Activated CD4-positive, alpha-beta T cell treated with anti-CD3 and anti-CD28 coated beads, Interleukin-2, amount 10 ng/mL, durations not matched to agents 7 days and 5 days (primary cell): ENCODE measurements at regions not wholly inside any gene's neighbourhood (a gene's known extent, or its start where the extent isn't known, plus 50 kb on each side); places are given as distances from the start of the nearest gene placed in this dataset.
A peak's percentile ranks its signal among the peaks of the same experiment; 100 is the strongest.
"Not testable (repeated sequence)": the region's sequence is repeated elsewhere in the genome, so short reads cannot be mapped to it uniquely, and the experiment has no call there.

Source experiments
- CTCF ChIA-PET: fragments of 350-600 bp; sonication (Branson Sonifier 250); formaldehyde crosslinking; loops from one replicate; lab custom pipeline; 2021; ENCODE audit warnings: antibody characterized with exemption; lab: Charles Lee
- POLR2A ChIA-PET: fragments of 350-600 bp; sonication (Branson Sonifier 250); formaldehyde crosslinking; loops from one replicate; lab custom pipeline; 2021; ENCODE audit warnings: antibody characterized with exemption; lab: Charles Lee
- DNase-seq: peaks from one replicate; pipeline ENCODE4 v3.0.0-alpha.2; 2020
- H3K27ac Mint-ChIP-seq: one replicate; pipeline ENCODE4 v1.8.0; 2021; ENCODE audit warnings: mild to moderate bottlenecking, moderate library complexity, mixed read lengths
- H3K27me3 Mint-ChIP-seq: one replicate; pipeline ENCODE4 v1.8.0; 2021; ENCODE audit warnings: mixed read lengths
- H3K36me3 Mint-ChIP-seq: one replicate; pipeline ENCODE4 v1.8.0; 2021; ENCODE audit warnings: low read depth, mixed read lengths
- H3K4me1 Mint-ChIP-seq: one replicate; pipeline ENCODE4 v1.8.0; 2021; ENCODE audit warnings: mixed read lengths
- H3K4me3 Mint-ChIP-seq: one replicate; pipeline ENCODE4 v1.8.0; 2021; ENCODE audit warnings: mild to moderate bottlenecking, moderate library complexity, mixed read lengths
- H3K9me3 Mint-ChIP-seq: one replicate; pipeline ENCODE4 v1.8.0; 2021; ENCODE audit warnings: mixed read lengths

DNA sequence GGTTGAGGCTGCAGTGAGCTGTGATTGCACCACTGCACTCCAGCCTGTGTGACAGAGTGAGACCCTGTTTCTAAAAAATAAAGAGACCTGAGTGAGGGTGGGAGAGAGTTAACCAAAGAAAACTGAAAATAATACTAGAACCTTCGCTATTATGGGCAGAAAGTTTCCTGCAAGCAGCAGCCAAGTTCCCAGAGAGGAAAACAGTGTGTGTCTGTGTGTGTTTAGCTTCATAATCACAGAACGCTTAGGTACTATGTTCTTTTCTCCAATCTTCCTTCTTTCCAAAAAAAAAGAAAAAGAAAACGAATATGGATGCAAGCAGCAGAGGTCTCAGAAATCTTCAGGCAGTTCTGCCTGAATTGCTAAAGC lies 170.0 kb downstream of the LY86 start:
- no peak for DNase-seq
- CTCF ChIA-PET = interaction anchor here (0.6 to 1.1 kb wide), 5 partner anchors 14 to 128 kb away, joined by 3 to 4 read pairs (median 3); no protein-coding TSS in a partner anchor
- POLR2A ChIA-PET = interaction anchor here (0.7 kb wide), 1 partner anchor 15 kb away, joined by 5 read pairs; no protein-coding TSS in a partner anchor

DNA sequence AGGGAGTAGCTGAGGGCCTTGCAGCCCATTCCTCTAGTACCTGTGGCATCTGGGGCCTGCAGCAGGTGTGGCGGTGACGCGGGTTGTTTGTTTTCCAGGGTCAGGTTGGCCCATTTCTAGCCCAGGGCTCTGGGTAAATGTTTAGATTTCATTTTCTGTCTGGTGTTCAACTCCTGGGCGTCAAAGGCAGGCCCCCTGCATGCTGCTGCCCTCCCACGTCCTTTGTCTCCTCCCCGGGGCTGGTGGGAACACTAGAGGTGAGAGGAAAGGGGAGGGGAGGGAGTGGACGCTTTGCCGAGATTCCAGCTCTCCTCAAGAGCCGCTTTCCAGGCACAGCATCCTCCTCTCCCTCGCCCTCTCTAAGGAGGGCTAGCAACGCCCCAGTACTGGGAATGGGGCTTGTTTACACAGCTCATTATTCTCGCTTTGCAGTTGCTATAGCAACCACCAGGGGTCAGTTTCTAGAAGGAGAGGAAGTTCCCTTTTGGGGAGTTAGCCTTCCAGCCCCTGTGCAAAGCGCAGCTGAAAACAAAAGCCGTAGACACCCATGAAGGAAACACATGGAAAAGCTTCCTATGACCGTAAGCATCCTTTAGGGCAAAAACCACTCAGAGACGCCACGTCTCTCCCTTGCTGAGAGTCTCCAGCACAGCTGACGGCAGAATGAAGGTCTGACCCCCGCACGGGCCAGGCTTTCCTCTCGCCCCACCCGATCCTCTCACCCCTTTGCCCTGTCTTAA lies 170.6 kb downstream of the LY86 start:
- Mint-ChIP-seq H3K4me1 (peaks cover 8% of the 10 kb centered on the region), H3K36me3 (no peaks in the 10 kb centered on the region), H3K9me3 (no peaks in the 10 kb centered on the region), H3K4me3 (no peak overlapping the region), H3K27me3 (peaks cover 13% of the 10 kb centered on the region), H3K27ac (no peak overlapping the region)
- ChIA-PET POLR2A (interaction anchor here (0.7 kb wide), 1 partner anchor 16 kb away, joined by 5 read pairs; no protein-coding TSS in a partner anchor), CTCF (interaction anchor here (0.6 to 1.9 kb wide), 9 partner anchors 11 to 178 kb away, joined by 3 to 5 read pairs (median 3); no protein-coding TSS in a partner anchor)
- peak; percentile 30 for DNase-seq

More for the DNA sequence above, 170.0 kb downstream of the LY86 start:
- peaks cover 11% of the 10 kb centered on the region for H3K27me3 Mint-ChIP-seq
- no peak overlapping the region for H3K27ac Mint-ChIP-seq
- H3K9me3 Mint-ChIP-seq = no peaks in the 10 kb centered on the region
- no peaks in the 10 kb centered on the region for H3K36me3 Mint-ChIP-seq
- peaks cover 8% of the 10 kb centered on the region for H3K4me1 Mint-ChIP-seq
- no peak overlapping the region for H3K4me3 Mint-ChIP-seq

DNA sequence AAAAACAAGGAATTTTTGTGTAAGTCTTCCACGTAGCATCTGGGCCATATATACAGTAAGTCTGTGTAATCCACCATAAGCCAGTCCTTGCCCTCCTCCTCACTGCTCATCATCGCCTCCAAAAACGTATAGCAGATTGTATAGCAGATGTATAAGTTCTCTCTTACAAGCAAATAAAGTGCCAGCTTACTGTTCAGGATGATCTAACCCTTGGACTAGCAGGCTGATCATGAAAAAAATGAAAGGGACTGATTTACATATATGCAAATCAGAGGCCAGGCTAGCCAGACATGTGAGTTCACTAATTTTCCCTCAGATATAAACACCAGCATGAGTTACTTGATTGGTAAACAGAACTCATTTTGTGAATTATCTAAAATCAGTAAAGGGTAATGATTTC lies 171.5 kb downstream of the LY86 start:
- CTCF ChIA-PET = interaction anchor here (0.5 to 1.9 kb wide), 4 partner anchors 10 to 526 kb away, joined by 3 to 5 read pairs (median 4); no protein-coding TSS in a partner anchor
- peaks cover 13% of the 10 kb centered on the region for H3K27me3 Mint-ChIP-seq
- no peak overlapping the region for H3K27ac Mint-ChIP-seq
- no peaks in the 10 kb centered on the region for H3K36me3 Mint-ChIP-seq
- H3K4me3 Mint-ChIP-seq = no peak overlapping the region
- no peaks in the 10 kb centered on the region for H3K9me3 Mint-ChIP-seq
- peaks cover 8% of the 10 kb centered on the region for H3K4me1 Mint-ChIP-seq
- no peak for DNase-seq
- POLR2A ChIA-PET = no interaction called here

DNA sequence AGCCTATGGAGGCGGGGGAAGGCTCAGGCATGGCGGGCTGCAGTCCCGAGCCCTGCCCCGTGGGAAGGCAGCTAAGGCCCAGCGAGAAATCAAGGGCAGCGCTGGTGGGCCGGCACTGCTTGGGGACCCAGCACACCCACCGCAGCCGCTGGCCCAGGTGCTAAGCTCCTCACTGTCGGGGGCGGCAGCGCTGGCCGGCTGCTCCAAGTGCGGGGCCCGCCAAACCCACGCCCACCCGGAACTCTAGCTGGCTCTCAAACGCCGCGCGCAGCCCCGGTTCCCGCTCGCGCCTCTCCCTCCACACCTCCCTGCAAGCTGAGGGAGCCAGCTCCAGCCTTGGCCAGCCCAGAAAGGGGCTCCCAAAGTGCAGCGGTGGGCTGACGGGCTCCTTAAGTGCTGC lies 174.0 kb downstream of the LY86 start:
- peaks cover 11% of the 10 kb centered on the region for H3K27me3 Mint-ChIP-seq
- POLR2A ChIA-PET, H3K36me3 Mint-ChIP-seq, H3K9me3 Mint-ChIP-seq, CTCF ChIA-PET, DNase-seq, H3K4me1 Mint-ChIP-seq, H3K27ac Mint-ChIP-seq, H3K4me3 Mint-ChIP-seq: not testable (repeated sequence)

DNA sequence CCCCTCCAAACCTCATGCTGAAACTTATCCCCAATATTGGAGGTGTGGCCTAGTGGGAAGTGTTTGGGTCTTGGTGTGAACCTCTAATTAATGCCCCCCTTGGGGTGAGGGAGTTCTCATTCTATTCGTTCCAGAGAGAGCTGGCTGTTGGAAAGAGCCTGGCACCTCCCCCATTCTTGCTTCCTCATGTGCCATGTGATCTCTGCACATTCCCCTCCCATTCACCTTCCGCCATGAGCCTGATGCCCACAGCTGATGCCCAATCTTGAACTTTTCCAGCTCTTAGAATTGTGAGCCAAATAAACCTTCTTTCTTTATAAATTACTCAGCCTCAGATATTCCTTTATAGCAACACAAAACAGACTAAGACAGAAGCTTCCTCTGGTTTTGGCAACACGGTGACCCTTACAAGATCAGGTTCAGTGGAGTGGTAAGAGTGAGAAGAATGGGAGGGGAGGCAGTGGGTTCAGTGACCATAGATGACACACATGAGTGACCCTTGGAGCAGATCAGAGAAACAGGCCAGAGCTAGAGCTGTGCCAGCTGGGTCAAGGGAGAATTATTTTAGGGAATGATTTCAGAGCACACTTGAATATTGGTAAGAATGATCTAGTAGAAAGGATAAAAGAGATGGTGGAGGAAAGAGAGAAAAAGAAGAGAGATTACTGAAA lies 176.4 kb downstream of the LY86 start:
- no peak overlapping the region for H3K4me3 Mint-ChIP-seq
- H3K4me1 Mint-ChIP-seq = no peaks in the 10 kb centered on the region
- ChIA-PET POLR2A (no interaction called here), CTCF (interaction anchor here (0.8 to 0.9 kb wide), 2 partner anchors 47 to 474 kb away, joined by 3 to 4 read pairs; no protein-coding TSS in a partner anchor)
- no peaks in the 10 kb centered on the region for H3K36me3 Mint-ChIP-seq
- H3K27ac Mint-ChIP-seq = no peak overlapping the region
- H3K27me3 Mint-ChIP-seq = peaks cover 9% of the 10 kb centered on the region
- DNase-seq = no peak
- no peaks in the 10 kb centered on the region for H3K9me3 Mint-ChIP-seq

DNA sequence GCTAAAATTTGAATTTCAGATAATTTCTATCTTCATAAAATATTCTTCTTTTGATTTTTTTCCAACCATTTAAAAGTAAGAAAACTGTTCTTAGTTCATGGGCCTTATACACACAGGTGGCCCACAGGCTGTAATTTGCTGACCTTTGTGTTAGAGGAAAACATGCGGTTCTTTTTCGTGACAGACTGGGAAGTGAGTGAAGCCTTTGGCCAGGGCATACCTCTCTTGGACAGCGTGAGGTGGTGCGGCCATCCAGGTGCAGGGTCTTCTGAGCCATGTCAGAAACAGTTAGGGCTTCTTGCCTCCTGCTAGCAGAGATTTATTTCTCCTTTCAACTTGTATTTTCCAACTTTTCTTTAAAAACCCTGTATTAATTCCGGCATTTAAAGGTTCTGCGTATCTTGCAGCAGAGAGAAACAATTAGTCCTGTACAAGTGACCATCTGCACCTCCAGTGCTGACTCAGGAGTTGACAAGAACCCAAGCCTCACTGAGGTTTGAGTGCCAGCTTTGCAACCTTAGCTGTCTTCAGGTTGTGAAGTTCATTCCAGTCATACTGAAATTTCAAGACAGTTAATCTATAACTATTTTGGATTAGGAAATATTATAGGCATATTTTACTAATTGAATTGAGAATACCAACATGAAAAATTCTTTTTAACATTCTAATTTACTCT lies 177.8 kb downstream of the LY86 start:
- CTCF ChIA-PET = no interaction called here
- POLR2A ChIA-PET = no interaction called here
- Mint-ChIP-seq H3K27ac (no peak overlapping the region), H3K36me3 (no peaks in the 10 kb centered on the region), H3K27me3 (peaks cover 14% of the 10 kb centered on the region), H3K9me3 (no peaks in the 10 kb centered on the region), H3K4me1 (no peaks in the 10 kb centered on the region), H3K4me3 (no peak overlapping the region)
- no peak for DNase-seq

DNA sequence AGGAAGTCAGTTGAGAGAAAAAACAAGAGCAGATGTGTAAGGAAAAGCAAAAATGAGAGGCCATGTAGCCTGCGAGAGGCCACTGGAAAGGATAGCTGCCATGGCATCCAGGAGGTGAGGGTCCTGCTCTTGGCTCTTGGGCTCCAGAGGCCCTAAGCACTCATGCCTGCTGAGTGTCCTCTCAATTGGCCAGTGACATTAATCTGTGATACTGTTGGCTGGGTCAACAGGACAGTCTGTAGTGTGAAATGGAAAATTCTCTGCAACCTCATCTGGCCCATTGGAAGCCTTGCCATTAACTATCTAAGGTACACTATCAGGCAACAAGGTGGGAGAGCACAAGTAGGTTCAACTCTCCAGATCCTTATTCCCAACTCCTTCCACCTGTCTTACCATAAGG lies 180.9 kb downstream of the LY86 start:
- H3K27me3 Mint-ChIP-seq = peaks cover 9% of the 10 kb centered on the region
- ChIA-PET CTCF (interaction anchor here (0.6 to 2.0 kb wide), 2 partner anchors 9 to 502 kb away, joined by 3 to 4 read pairs; no protein-coding TSS in a partner anchor), POLR2A (no interaction called here)

DNA sequence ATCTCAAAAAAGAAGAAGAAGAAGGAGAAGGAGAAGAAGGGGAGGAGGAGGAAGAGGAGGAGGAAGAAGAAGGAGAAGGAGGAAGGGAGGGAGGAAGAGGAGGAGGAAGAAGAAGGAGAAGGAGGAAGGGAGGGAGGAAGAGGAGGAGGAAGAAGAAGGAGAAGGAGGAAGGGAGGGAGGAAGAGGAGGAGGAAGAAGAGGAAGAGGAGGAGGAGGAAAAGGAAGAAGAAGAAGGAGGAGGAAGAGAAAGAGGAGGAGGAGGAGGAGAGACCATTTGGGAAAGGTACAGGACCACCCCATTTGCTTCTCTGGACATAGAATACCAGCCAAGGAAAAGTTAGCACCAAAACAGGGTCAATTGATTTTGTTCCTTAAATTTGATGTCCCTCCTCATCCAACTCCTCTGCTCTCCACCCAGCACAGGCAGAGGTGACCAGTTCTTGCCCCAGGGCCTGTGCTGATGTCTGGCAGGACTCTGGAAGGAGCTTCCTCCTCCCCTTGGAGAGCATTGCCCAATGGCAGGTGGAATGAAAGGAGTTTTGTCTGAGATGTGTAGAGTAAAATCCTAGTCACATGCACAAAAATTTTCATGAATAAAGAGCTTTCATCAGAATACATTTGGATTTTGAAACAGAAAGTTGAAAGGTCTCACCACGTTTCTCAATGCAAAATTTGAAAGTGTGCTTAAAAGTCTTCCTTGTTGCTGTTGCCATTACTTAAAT lies 182.9 kb downstream of the LY86 start:
- POLR2A ChIA-PET = no interaction called here
- Mint-ChIP-seq H3K27me3 (peaks cover 17% of the 10 kb centered on the region), H3K4me3 (no peak overlapping the region), H3K4me1 (no peaks in the 10 kb centered on the region), H3K27ac (no peak overlapping the region), H3K36me3 (no peaks in the 10 kb centered on the region), H3K9me3 (no peaks in the 10 kb centered on the region)
- DNase-seq = no peak
- CTCF ChIA-PET = interaction anchor here (0.6 to 1.4 kb wide), 3 partner anchors 12 to 360 kb away, joined by 3 read pairs; no protein-coding TSS in a partner anchor

More for the DNA sequence above, 180.9 kb downstream of the LY86 start:
- Mint-ChIP-seq H3K27ac (no peak overlapping the region), H3K4me3 (no peak overlapping the region), H3K9me3 (no peaks in the 10 kb centered on the region), H3K36me3 (no peaks in the 10 kb centered on the region), H3K4me1 (no peaks in the 10 kb centered on the region)
- no peak for DNase-seq

DNA sequence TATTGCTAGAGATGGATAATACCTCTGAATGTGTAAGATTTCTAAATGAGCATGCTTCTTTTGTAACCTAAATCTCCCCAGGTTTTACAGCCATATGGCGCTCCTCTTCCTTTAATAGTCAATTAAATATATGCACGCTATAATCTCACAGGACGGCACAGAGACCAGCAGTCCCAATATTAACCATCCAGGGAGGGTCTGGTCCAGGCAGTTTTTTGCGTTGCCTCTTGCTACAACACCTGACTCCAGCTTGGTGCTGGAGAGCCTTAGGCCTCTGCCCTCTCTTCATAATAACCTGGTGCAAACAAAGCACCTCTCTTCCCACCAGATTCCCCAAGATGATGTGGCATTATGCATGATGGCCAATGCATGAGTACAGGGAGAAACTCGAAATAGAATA lies 183.4 kb downstream of the LY86 start:
- Mint-ChIP-seq H3K9me3 (peaks cover 6% of the 10 kb centered on the region), H3K36me3 (peaks cover 2% of the 10 kb centered on the region), H3K4me1 (no peaks in the 10 kb centered on the region), H3K4me3 (no peak overlapping the region), H3K27ac (no peak overlapping the region), H3K27me3 (peaks cover 23% of the 10 kb centered on the region)
- no peak for DNase-seq
- ChIA-PET POLR2A (no interaction called here), CTCF (interaction anchor here (0.6 to 1.4 kb wide), 2 partner anchors 12 to 22 kb away, joined by 3 read pairs; no protein-coding TSS in a partner anchor)

DNA sequence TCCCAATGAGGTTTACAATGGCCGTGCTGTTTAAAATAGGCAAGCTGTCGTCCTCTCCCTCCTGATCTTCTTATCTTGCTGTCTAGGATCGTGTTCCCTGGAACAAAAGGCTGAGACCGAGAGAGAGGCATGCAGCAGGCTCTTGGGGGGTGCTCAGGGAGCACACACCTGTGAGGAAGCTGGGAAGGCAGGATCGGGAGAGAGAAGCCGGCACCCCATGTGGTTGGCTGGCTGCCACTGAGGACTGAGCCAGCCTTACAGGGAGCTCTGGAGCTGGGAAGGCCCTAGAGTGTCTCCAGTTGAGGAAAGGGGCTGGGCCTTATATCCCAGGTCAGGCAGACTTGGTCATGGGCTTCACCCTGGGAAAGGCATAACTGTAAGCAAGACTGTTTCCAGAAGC lies 184.2 kb downstream of the LY86 start:
- DNase-seq = no peak
- H3K9me3 Mint-ChIP-seq = peaks cover 7% of the 10 kb centered on the region
- no peak overlapping the region for H3K27ac Mint-ChIP-seq
- no peak overlapping the region for H3K4me3 Mint-ChIP-seq
- peaks cover 26% of the 10 kb centered on the region for H3K27me3 Mint-ChIP-seq
- ChIA-PET CTCF (no interaction called here), POLR2A (no interaction called here)
- no peaks in the 10 kb centered on the region for H3K4me1 Mint-ChIP-seq
- H3K36me3 Mint-ChIP-seq = peaks cover 2% of the 10 kb centered on the region

DNA sequence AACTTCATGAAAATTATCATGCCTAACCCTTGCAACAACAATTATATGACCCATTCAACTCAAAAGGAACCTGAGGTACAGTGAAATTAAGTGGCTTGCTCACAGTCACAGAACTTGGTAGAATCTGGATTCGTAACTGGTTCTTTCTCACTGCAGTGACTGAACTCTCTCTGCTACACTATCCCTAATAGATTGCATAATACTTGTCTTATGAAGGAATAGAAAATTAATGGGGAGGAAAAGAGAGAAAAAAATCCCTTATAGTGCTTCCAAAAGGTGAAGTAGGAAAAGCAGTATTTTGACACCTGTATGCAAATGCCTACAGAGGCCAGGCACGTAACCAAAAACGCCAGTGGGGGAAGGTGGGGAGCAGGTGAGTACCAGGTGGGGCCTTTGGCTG lies 186.6 kb downstream of the LY86 start:
- Mint-ChIP-seq H3K36me3 (peaks cover 2% of the 10 kb centered on the region), H3K9me3 (peaks cover 7% of the 10 kb centered on the region), H3K4me1 (no peaks in the 10 kb centered on the region), H3K27ac (no peak overlapping the region), H3K27me3 (peaks cover 36% of the 10 kb centered on the region), H3K4me3 (no peak overlapping the region)
- POLR2A ChIA-PET = no interaction called here
- CTCF ChIA-PET = no interaction called here
- no peak for DNase-seq

DNA sequence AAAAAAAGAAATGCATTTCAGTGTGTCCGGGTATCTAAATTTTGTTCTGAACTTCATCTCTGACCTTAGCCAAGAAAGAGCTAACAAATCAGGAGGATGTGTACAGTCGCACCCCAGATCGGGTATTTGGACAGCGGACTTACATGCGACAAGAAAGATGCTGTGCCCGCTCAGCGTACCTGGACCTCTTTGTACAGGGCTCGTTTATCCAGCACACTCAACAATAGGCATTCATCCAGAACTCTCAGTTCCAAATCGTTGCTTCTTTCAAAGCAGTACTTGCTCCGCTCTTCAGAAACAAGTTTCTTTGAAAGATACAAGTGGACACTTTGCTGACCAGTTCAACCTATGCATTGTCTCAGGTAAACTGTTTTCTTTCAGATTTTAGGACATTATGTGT lies 191.7 kb downstream of the LY86 start:
- Mint-ChIP-seq H3K4me1 (no peaks in the 10 kb centered on the region), H3K4me3 (no peak overlapping the region), H3K36me3 (peaks cover 2% of the 10 kb centered on the region), H3K27me3 (peaks cover 38% of the 10 kb centered on the region), H3K27ac (no peak overlapping the region), H3K9me3 (peaks cover 7% of the 10 kb centered on the region)
- DNase-seq = no peak
- POLR2A ChIA-PET = no interaction called here
- CTCF ChIA-PET = no interaction called here
